GM12892 (cell line): ENCODE measurements at regions not wholly inside any gene's neighbourhood (a gene's known extent, or its start where the extent isn't known, plus 50 kb on each side); places are given as distances from the start of the nearest gene placed in this dataset.

Experiments used
- DNase-seq: peaks from one replicate; pipeline ENCODE4 v3.0.0; 2011; ENCODE audit not compliant: insufficient read length
- FAIRE-seq: peaks from 2 replicates; lab custom pipeline; 2011; peaks lifted over from hg19 to GRCh38; lab: Jason Lieb, UNC
- POLR2A ChIP-seq: IDR thresholded peaks from 2 replicates; pipeline ENCODE4 v1.6.1; 2011; ENCODE audit warnings: low read depth, low read length, control low read depth
- POLR2AphosphoS5 ChIP-seq: IDR thresholded peaks from 2 replicates; pipeline ENCODE4 v1.6.1; 2011; ENCODE audit warnings: low read depth, low read length, control low read depth
- TAF1 ChIP-seq: IDR thresholded peaks from 2 replicates; pipeline ENCODE4 v1.6.1; 2011; ENCODE audit warnings: low read depth, mild to moderate bottlenecking, control low read depth, low read length, borderline replicate concordance

DNA sequence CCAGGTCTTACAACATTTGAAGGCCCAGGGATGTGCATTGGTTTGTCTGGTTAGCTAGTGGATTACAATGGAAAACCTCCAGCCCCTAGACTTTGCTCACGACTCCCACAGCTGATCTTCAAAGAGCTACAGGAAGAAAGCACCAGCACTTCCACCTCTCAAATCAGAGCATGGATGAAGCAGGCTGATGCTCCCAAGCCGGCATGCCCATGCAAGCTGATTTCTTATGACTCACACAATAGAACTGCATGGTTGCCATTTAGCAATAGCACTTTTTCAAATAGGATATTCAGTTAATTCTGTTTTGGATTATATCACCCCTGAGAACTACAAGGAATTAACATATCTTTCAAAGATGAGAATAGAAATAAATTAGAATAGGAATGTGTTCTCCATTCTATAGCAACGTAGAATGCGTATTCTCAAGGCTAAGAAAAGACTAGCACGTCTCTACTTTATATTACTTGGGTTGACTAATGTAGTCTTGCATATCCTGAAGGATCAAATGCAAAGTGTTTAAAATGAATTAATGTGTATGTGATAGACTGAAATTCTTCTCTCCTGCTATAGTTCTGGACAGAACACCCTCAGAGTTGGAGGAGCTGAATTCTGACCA is 292.4 kb downstream of the TRIB2 start:
- DNase-seq (no peak), FAIRE-seq (no peak)
- TF ChIP-seq POLR2AphosphoS5 (no peak), TAF1 (no peak), POLR2A (no peak)

DNA sequence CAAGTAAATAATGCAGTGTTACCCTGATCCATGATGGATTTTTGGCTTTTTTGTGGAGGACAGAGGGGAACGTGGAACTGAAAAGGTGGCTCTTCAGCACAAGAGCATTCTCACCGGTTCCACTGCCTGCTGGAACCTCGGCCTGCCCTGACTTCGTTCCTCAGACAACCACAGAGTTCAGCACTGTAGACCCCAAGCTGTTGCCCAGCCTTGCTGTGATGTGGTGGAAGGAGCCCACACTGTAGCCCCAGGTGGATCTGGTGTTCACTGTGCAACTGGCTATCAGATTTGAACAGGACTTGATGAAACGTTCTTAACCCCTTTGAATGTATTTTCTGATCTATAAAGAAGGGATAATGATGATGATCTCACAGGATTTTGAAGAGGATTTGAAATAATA is 293.5 kb downstream of the TRIB2 start:
- FAIRE-seq (no peak), DNase-seq (no peak)
- TF ChIP-seq POLR2AphosphoS5 (no peak), POLR2A (no peak), TAF1 (no peak)

DNA sequence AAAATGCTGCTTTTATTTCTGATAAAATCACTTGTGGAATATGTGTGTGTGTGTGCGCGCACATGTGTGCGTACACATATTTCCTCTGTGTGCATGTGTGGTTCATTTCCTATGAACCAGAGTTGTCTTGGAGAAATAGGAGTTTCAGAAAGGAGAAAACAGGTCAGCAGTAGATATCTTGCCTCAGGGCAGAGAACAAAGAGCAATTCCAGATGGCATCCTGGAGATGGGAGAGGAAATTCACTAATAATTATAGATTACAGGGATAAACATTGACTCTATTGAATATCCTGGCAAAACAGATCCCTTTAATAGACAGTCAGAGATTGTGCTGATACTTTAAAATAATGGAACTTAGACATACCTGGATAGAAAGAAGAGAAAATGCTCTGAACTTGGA is 298.0 kb downstream of the TRIB2 start:
- no peak for FAIRE-seq

DNA sequence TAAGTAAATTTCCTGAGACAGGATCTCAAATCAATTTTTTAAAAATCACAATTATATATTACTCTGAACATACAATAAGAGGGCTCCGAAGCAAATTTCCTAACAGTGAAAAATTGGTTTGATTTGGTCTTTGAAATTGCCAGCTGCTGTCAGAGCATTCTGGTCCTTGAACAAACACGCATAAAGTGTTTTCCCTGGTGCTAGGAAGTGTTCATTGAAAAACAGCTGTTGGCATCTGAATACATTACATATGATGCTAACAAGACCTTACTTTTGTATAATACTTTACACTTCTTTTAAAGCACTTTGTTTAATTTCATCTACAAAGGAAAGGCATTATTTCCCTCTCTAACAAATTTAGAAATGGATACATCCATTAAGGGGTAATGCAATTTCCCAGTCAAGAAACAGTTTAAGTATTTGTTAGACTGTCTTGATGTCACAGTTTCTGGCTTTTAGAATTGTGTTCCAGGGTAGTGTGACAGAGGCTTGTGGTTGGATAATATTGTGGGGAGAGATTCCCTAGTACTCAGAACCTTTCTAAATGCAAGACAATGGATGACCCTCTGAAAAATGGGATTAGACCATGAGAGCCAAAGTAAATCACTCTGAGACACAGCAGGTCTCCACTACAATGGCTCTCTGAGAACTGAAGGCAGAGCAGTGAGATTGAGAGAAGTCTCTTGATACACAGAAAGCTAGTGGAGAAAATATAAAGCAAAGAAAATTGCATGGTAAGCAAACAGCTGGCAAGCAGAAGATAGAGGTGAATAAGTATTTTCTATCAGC is 299.0 kb downstream of the TRIB2 start:
- FAIRE-seq, result no peak
- DNase-seq, result no peak
- TF ChIP-seq TAF1 (no peak), POLR2A (no peak), POLR2AphosphoS5 (no peak)

More for the DNA sequence above, 298.0 kb downstream of the TRIB2 start:
- no peak for DNase-seq
- TF ChIP-seq TAF1, result no peak
- TF ChIP-seq POLR2A, result no peak

DNA sequence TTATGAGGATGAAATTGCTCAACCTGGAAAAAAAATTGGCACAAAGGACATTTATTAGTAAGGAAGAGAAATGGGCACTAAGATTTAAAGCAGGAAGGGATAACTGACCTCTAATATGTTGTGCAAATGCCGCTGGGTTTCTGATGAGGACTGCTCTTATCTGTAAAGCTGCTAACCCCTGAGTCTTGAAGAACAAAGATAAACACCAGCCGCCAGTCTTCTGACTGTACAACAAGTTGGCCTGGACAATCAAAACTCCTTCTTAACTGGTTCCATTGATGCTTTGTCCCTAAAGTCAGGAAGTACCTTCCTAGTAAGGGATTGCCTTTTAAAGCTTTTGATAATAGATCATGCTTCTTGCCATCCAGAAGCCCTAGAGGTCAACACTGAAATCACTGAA is 301.8 kb downstream of the TRIB2 start:
- FAIRE-seq (no peak), DNase-seq (no peak)
- TF ChIP-seq POLR2A (no peak), POLR2AphosphoS5 (no peak), TAF1 (no peak)

DNA sequence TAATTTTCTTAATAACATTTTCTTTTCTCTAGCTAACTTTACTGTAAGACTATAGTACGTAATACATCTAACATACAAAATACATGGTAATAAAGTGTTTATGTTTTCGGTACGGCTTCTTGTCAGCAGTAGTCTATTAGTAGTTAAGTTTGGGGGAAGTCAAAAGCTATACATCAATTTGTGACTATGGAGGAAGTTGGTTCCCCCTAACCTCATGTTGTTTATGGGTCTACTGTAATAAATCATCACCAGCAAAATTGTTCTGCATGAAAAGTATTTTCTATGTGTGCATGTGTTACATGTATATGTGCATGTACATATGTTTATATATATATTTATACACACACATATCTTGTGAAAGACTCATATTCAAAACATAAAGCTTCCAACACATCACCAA is 303.0 kb downstream of the TRIB2 start:
- TF ChIP-seq POLR2A (no peak), TAF1 (no peak), POLR2AphosphoS5 (no peak)
- FAIRE-seq, result no peak
- DNase-seq, result no peak

DNA sequence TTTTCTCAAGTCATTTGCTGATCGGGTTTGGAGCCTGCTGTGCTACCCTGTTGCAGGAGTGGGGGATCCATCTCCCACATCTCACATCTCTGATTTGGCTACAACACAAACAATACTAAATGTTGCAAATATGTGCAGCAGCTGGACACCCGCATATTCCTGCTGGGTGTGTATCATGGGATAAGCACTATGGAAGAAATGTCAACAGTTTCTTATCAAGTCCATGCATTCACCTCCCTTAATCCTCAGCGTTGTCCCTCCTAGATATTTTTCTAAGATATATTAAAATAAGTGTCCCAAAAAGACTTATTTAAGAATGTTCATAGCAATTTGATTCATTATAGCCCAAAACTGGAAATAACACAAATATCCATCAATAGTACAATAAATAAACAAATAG is 303.7 kb downstream of the TRIB2 start:
- TF ChIP-seq TAF1 (no peak), POLR2A (no peak), POLR2AphosphoS5 (no peak)
- no peak for FAIRE-seq
- no peak for DNase-seq

DNA sequence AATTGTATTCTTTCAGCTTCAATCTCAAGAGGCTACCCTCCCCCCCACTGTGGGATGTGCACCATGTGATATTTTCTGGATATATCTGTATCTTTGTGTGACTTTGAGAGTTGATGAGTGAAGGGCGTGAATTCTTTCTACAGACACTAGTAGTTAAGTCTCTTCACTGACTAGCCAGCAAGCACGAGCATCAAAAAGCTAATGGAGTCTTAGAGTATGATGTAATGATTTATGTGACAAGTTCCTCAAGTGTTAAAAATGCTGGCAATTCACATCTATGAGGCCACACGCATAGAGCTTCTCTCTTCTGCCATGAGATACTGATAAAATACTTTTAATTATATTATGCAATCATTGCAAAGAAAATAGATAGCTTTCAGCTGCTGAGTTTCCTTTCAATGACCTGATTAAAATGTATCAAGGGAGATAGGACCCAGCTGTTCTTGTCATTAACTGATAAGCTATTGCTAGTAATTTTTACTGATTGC is 304.8 kb downstream of the TRIB2 start:
- no peak for FAIRE-seq
- TF ChIP-seq POLR2AphosphoS5 (no peak), TAF1 (no peak), POLR2A (no peak)

DNA sequence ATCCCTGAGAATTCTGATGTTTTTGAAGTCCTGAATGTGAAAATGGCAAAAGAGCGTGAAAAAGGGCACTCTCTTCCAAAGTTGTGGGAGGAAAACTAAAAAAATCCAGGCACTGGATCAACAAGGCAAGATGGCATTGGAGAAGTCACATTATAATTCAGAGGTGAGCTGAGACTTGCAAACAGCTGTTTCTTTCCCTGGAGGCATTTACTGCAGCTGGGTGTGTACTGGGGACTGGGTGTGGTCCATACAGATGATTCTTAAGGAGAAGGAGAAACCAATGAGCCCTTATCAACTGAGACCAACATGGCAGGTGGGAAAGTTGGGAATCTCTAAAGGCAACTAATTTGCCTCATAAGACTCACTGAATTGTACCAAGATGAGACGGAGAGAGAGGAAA is 313.9 kb downstream of the TRIB2 start:
- TF ChIP-seq TAF1, result no peak
- TF ChIP-seq POLR2A, result no peak
- no peak for TF ChIP-seq POLR2AphosphoS5
- DNase-seq (no peak), FAIRE-seq (no peak)

More for the DNA sequence above, 304.8 kb downstream of the TRIB2 start:
- no peak for DNase-seq

DNA sequence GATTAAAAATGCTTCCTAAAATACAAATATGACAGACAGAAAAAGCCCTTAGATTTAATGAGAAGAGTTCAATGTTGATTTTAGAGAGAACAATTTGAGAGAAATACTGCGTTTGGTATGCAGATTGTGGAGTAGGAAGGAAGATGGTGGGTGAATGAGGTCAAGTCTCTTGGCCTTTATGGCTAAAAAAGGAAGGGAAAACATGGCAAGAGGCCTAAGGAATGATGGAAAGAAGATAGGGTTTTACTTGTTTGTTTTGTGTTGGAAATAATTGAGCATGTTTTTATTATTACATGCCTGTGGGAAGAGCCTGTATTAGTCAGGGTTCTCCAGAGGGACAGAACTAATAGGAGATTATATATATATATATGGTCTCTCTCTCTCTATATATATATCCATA is 318.1 kb downstream of the TRIB2 start:
- DNase-seq (no peak), FAIRE-seq (no peak)
- TF ChIP-seq TAF1 (no peak), POLR2AphosphoS5 (no peak), POLR2A (no peak)

DNA sequence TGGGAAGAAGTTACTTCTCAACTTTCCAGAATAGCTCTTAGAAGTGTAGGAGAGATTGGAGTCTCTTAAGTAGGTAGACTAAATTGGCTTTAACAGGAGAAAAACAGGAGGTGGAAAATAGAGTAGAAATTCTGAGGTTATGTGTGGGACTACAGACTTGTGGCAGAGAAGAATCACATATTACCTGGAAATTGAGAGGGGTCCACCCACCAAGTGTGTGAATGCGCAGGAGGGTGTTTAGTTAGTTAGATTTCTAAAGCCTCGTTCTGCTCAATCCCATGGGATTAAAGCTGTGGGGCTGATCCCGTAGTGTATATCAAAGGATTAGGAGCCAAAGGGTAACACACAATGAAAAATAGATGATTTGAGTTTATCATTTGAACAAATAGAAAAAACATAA is 319.1 kb downstream of the TRIB2 start:
- DNase-seq (no peak), FAIRE-seq (no peak)
- TF ChIP-seq POLR2A (no peak), POLR2AphosphoS5 (no peak), TAF1 (no peak)

DNA sequence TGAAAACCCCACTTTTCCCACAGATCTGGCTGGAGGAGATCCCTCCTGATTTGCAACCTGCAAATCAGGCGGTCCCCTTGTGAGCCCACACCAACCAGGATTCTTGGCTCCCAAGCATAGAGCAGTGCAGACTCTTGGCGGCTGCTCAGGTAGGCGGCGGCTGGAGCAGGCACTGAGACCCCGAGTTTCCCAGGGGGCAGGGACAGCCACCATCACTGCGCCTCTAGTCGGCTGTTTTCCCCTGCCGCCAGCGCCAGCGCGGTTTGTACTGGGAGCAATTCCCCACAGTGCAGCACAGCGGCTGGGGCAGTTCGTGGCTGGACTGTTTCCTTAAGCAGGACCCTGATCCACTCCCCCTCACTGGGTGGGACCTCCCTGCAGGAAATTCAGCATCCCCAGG is 323.3 kb downstream of the TRIB2 start:
- DNase-seq, result no peak
- no peak for FAIRE-seq
- no peak for TF ChIP-seq TAF1
- no peak for TF ChIP-seq POLR2AphosphoS5
- no peak for TF ChIP-seq POLR2A
